OCI-LY3 (cell line): ENCODE measurements at regions not wholly inside any gene's neighbourhood (a gene's known extent, or its start where the extent isn't known, plus 50 kb on each side); places are given as distances from the start of the nearest gene placed in this dataset.

Source experiments
- CTCF ChIP-seq: fragments of 200-600, 300-600 bp; sonication (generic); IDR thresholded peaks from 2 replicates; pipeline ENCODE4 v1.5.1; 2014; ENCODE audit warnings: antibody characterized with exemption, low read length, low read depth
- EZH2phosphoT487 ChIP-seq: fragments of 200-600 bp; shearing (Covaris generic); IDR thresholded peaks from 2 replicates; pipeline ENCODE4 v1.6.1; 2018; ENCODE audit warnings: antibody characterized with exemption, mixed run types, low read depth

GRCh38 chr4:13852411-13852810 is 224.9 kb upstream of the BOD1L1 start:
- TF ChIP-seq CTCF (no peak), EZH2phosphoT487 (no peak)
